H9 (cell line): ENCODE measurements at regions not wholly inside any gene's neighbourhood (a gene's known extent, or its start where the extent isn't known, plus 50 kb on each side); places are given as distances from the start of the nearest gene placed in this dataset.

Experiments used
- DNase-seq: peaks from one replicate; pipeline ENCODE4 v3.0.0-alpha.2; 2017
- H2AFZ ChIP-seq: one replicate; pipeline ENCODE4 v1.6.1; 2013; ENCODE audit warnings: mild to moderate bottlenecking, low read length, control low read depth, moderate library complexity
- H2AK5ac ChIP-seq: 2 replicates; pipeline ENCODE4 v1.6.1; 2013; ENCODE audit warnings: low read length, control low read depth, mixed read lengths; ENCODE audit not compliant: insufficient read length
- H2BK120ac ChIP-seq: one replicate; pipeline ENCODE4 v1.6.1; 2013; ENCODE audit warnings: low read depth, mild to moderate bottlenecking, low read length, control low read depth, inconsistent platforms; ENCODE audit not compliant: poor library complexity, severe bottlenecking
- H2BK12ac ChIP-seq: 2 replicates; pipeline ENCODE4 v1.6.1; 2013; ENCODE audit warnings: low read length, control low read depth, mixed read lengths, low read depth; ENCODE audit not compliant: insufficient read length
- H2BK15ac ChIP-seq: 2 replicates; pipeline ENCODE4 v1.6.1; 2013; ENCODE audit warnings: low read depth, low read length, control low read depth
- H2BK20ac ChIP-seq: one replicate; pipeline ENCODE4 v1.6.1; 2013; ENCODE audit warnings: low read depth, mild to moderate bottlenecking, low read length, control low read depth, inconsistent platforms; ENCODE audit not compliant: poor library complexity, severe bottlenecking
- H2BK5ac ChIP-seq: 2 replicates; pipeline ENCODE4 v1.6.1; 2013; ENCODE audit warnings: low read length, control low read depth, mixed read lengths; ENCODE audit not compliant: insufficient read length
- H3K14ac ChIP-seq: 2 replicates; pipeline ENCODE4 v1.6.1; 2013; ENCODE audit warnings: low read length, control low read depth; ENCODE audit not compliant: insufficient read depth
- H3K18ac ChIP-seq: 2 replicates; pipeline ENCODE4 v1.6.1; 2013; ENCODE audit warnings: low read depth, mild to moderate bottlenecking, mixed read lengths, low read length, control low read depth; ENCODE audit not compliant: insufficient read length
- H3K23ac ChIP-seq: 2 replicates; pipeline ENCODE4 v1.6.1; 2013; ENCODE audit warnings: low read length, control low read depth, mixed read lengths, low read depth; ENCODE audit not compliant: insufficient read length
- H3K23me2 ChIP-seq: 2 replicates; pipeline ENCODE4 v1.6.1; 2013; ENCODE audit warnings: low read depth, mild to moderate bottlenecking, mixed read lengths, low read length, control low read depth; ENCODE audit not compliant: insufficient read length, poor library complexity, severe bottlenecking
- H3K27ac ChIP-seq: 2 replicates; pipeline ENCODE4 v1.5.1; 2013; ENCODE audit warnings: low read length, control low read depth, mixed read lengths, low read depth; ENCODE audit not compliant: insufficient read length
- H3K27me3 ChIP-seq: 2 replicates; pipeline ENCODE4 v1.6.1; 2013; ENCODE audit warnings: low read length, control low read depth, inconsistent platforms; ENCODE audit not compliant: insufficient read depth
- H3K4ac ChIP-seq: 2 replicates; pipeline ENCODE4 v1.6.1; 2013; ENCODE audit warnings: low read depth, mild to moderate bottlenecking, control low read depth, inconsistent platforms, low read length, moderate library complexity
- H3K4me1 ChIP-seq: 2 replicates; pipeline ENCODE4 v1.6.1; 2013; ENCODE audit warnings: low read length, control low read depth, inconsistent platforms; ENCODE audit not compliant: insufficient read depth
- H3K4me2 ChIP-seq: 2 replicates; pipeline ENCODE4 v1.6.1; 2013; ENCODE audit warnings: low read length, control low read depth, mixed read lengths; ENCODE audit not compliant: insufficient read length, insufficient read depth
- H3K56ac ChIP-seq: 2 replicates; pipeline ENCODE4 v1.6.1; 2013; ENCODE audit warnings: low read depth, mild to moderate bottlenecking, mixed read lengths, low read length, control low read depth; ENCODE audit not compliant: insufficient read length
- H3K79me1 ChIP-seq: 2 replicates; pipeline ENCODE4 v1.6.1; 2013; ENCODE audit warnings: low read depth, mild to moderate bottlenecking, moderate library complexity, low read length, control low read depth, inconsistent platforms; ENCODE audit not compliant: insufficient read depth, poor library complexity, severe bottlenecking
- H3K79me2 ChIP-seq: 2 replicates; pipeline ENCODE4 v1.6.1; 2013; ENCODE audit warnings: low read length, control low read depth, inconsistent platforms; ENCODE audit not compliant: insufficient read depth
- H3K9ac ChIP-seq: 2 replicates; pipeline ENCODE4 v1.6.1; 2013; ENCODE audit warnings: low read length, control low read depth, mixed read lengths; ENCODE audit not compliant: insufficient read length; ENCODE audit errors: extremely low read depth
- H3K9me3 ChIP-seq: one replicate; pipeline ENCODE4 v1.6.1; 2013; ENCODE audit warnings: low read depth, low read length, inconsistent platforms; ENCODE audit not compliant: control insufficient read depth
- H3T11ph ChIP-seq: one replicate; pipeline ENCODE4 v1.6.1; 2013; ENCODE audit warnings: mild to moderate bottlenecking, low read length, control low read depth, inconsistent platforms
- H4K20me1 ChIP-seq: one replicate; pipeline ENCODE4 v1.6.1; 2013; ENCODE audit not compliant: control insufficient read depth, insufficient read length, insufficient read depth
- H4K5ac ChIP-seq: 2 replicates; pipeline ENCODE4 v1.6.1; 2013; ENCODE audit warnings: low read depth, mild to moderate bottlenecking, mixed read lengths, low read length, control low read depth; ENCODE audit not compliant: insufficient read length
- H4K8ac ChIP-seq: replicated peaks from 2 replicates; pipeline ENCODE4 v1.6.1; 2013; ENCODE audit warnings: low read length, control low read depth, mixed read lengths, low read depth; ENCODE audit not compliant: insufficient read length
- H4K91ac ChIP-seq: 2 replicates; pipeline ENCODE4 v1.6.1; 2013; ENCODE audit warnings: low read depth, mild to moderate bottlenecking, moderate library complexity, mixed read lengths, low read length, control low read depth; ENCODE audit not compliant: insufficient read length
- H3K27ac Mint-ChIP-seq, 3 experiments: 2 replicates in 2 of 3; 3 replicates in 1 of 3; pipeline ENCODE4 v1.8.0; 2020 to 2021; ENCODE audit warnings: mixed read lengths in 3 of 3, mild to moderate bottlenecking in 1 of 3, moderate library complexity in 1 of 3
- H3K27me3 Mint-ChIP-seq: 2 replicates; pipeline ENCODE4 v1.8.0; 2021; ENCODE audit warnings: low read depth, mild to moderate bottlenecking, moderate library complexity, mixed read lengths
- H3K36me3 Mint-ChIP-seq, 3 experiments: 2 replicates in 2 of 3; 3 replicates in 1 of 3; pipeline ENCODE4 v1.8.0; 2020 to 2021; ENCODE audit warnings: low read depth in 3 of 3, mixed read lengths in 3 of 3; ENCODE audit not compliant: insufficient read depth in 1 of 3
- H3K4me1 Mint-ChIP-seq, 2 experiments: 2 replicates each; pipeline ENCODE4 v1.8.0; 2020; ENCODE audit warnings: mixed read lengths in 2 of 2
- H3K4me3 Mint-ChIP-seq, 2 experiments: 2 replicates in 1 of 2; 3 replicates in 1 of 2; pipeline ENCODE4 v1.8.0; 2020 to 2021; ENCODE audit warnings: mild to moderate bottlenecking in 2 of 2, mixed read lengths in 2 of 2, moderate library complexity in 1 of 2
- H3K9me3 Mint-ChIP-seq, 2 experiments: 2 replicates in 1 of 2; 3 replicates in 1 of 2; pipeline ENCODE4 v1.8.0; 2020; ENCODE audit warnings: mild to moderate bottlenecking in 2 of 2, mixed read lengths in 2 of 2, moderate library complexity in 1 of 2
- WGBS: extraction: QIAGEN DNeasy Blood & Tissue Kit; methylation state at CpG from one replicate; pipeline ENCODE4 v1.1.7; 2013; ENCODE audit warnings: missing lambda C conversion rate, low lambda C conversion rate, mixed read lengths; ENCODE audit not compliant: insufficient read length; ENCODE audit errors: extremely low coverage; 5-methylcytosine and 5-hydroxymethylcytosine counted together
- TF ChIP-seq, protein P1 (sequence below): fragments of 200-600 bp; sonication (generic); conservative IDR thresholded peaks from 3 replicates; pipeline ENCODE4 v1.8.0; 2021; ENCODE audit warnings: antibody characterized with exemption, mild to moderate bottlenecking

DNA sequence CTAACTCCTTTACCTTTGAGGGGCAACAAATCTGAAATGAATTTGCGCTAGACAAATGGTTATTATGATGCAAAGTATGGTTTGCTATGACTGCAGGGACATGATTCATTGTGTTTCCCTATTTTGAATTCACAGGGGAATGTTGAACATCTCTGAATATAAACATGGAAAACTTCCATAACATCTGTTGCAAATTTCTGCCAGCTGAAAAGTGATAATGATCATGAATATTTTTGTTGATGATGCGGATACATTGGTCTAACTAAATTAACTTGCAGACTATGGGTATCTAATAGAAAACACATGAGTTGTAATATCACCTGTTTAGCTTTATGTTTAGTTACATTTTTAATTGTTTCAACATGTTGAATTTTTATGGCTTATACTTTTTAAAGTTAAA, 1325.5 kb downstream of the REEP3 start:
- no peaks in the 10 kb centered on the region for H3K79me2 ChIP-seq
- no peak overlapping the region for H2BK20ac ChIP-seq
- no peak overlapping the region for H3K9ac ChIP-seq
- H3K23ac ChIP-seq = no peak overlapping the region
- no peak overlapping the region for H3K18ac ChIP-seq
- no peaks in the 10 kb centered on the region; a peak in 1 of 5 replicates for H3K9me3 Mint-ChIP-seq
- no peaks in the 10 kb centered on the region for H3K9me3 ChIP-seq
- TF ChIP-seq, protein P1, sequence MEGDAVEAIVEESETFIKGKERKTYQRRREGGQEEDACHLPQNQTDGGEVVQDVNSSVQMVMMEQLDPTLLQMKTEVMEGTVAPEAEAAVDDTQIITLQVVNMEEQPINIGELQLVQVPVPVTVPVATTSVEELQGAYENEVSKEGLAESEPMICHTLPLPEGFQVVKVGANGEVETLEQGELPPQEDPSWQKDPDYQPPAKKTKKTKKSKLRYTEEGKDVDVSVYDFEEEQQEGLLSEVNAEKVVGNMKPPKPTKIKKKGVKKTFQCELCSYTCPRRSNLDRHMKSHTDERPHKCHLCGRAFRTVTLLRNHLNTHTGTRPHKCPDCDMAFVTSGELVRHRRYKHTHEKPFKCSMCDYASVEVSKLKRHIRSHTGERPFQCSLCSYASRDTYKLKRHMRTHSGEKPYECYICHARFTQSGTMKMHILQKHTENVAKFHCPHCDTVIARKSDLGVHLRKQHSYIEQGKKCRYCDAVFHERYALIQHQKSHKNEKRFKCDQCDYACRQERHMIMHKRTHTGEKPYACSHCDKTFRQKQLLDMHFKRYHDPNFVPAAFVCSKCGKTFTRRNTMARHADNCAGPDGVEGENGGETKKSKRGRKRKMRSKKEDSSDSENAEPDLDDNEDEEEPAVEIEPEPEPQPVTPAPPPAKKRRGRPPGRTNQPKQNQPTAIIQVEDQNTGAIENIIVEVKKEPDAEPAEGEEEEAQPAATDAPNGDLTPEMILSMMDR = no peak
- H2BK12ac ChIP-seq = no peak overlapping the region
- H3K27me3 ChIP-seq = no peaks in the 10 kb centered on the region
- H4K91ac ChIP-seq = no peak overlapping the region
- no peak overlapping the region for H2BK15ac ChIP-seq
- H4K20me1 ChIP-seq = no peaks in the 10 kb centered on the region
- H3K14ac ChIP-seq = no peak overlapping the region
- H2BK120ac ChIP-seq = no peak overlapping the region
- no peak overlapping the region for H3K4me3 Mint-ChIP-seq
- DNase-seq = no peak
- no peak overlapping the region for H3T11ph ChIP-seq
- no peak overlapping the region for H3K4ac ChIP-seq
- H3K23me2 ChIP-seq = no peaks in the 10 kb centered on the region
- H3K79me1 ChIP-seq = no peaks in the 10 kb centered on the region
- WGBS = no CpG with 5 or more reads among the region's 2 CpGs
- no peak overlapping the region for H2AK5ac ChIP-seq
- no peaks in the 10 kb centered on the region for H3K27me3 Mint-ChIP-seq
- no peak overlapping the region for H4K8ac ChIP-seq
- H3K27ac ChIP-seq = no peak overlapping the region
- no peak overlapping the region for H3K27ac Mint-ChIP-seq
- H2BK5ac ChIP-seq = no peak overlapping the region
- H2AFZ ChIP-seq = no peak overlapping the region
- no peak overlapping the region for H4K5ac ChIP-seq
- H3K36me3 Mint-ChIP-seq = no peaks in the 10 kb centered on the region
- H3K4me2 ChIP-seq = no peak overlapping the region
- no peak overlapping the region for H3K56ac ChIP-seq
- H3K4me1 ChIP-seq = no peaks in the 10 kb centered on the region
- no peaks in the 10 kb centered on the region; a peak in 1 of 4 replicates for H3K4me1 Mint-ChIP-seq
